22Rv1 (cell line): ENCODE measurements at regions not wholly inside any gene's neighbourhood (a gene's known extent, or its start where the extent isn't known, plus 50 kb on each side); places are given as distances from the start of the nearest gene placed in this dataset.

ENCODE experiments used
- H3K27ac ChIP-seq: fragments of 450-650 bp; 2 replicates; pipeline ENCODE4 v1.5.1; 2017
- ZFX ChIP-seq: fragments of 450-650 bp; IDR thresholded peaks from 2 replicates; pipeline ENCODE4 v1.6.1; 2017; ENCODE audit warnings: antibody characterized with exemption, borderline replicate concordance
- TF ChIP-seq, protein P1 (sequence below): fragments of 450-650 bp; IDR thresholded peaks from 2 replicates; pipeline ENCODE4 v1.5.1; 2017; ENCODE audit warnings: mild to moderate bottlenecking

DNA sequence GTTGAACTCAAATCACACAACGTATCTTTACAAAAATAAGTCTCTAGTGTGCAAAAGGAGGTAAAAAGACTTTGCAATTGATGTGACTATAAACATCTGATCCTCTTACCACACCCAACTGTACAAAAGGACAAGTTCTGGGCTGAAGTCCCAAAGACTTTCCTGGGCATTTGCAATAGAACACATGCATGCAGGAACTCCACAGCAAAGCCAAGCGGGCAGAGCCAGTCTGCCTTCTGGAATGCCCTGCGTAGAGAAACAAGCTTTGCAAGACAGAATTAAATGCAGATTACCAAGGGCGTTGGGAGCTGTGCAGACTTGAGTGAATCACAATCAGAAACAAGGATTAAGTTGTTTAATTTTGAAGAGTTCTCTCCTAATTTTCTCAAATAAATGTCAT lies 208.4 kb upstream of the ZNF521 start:
- TF ChIP-seq ZFX = no peak
- TF ChIP-seq, protein P1, sequence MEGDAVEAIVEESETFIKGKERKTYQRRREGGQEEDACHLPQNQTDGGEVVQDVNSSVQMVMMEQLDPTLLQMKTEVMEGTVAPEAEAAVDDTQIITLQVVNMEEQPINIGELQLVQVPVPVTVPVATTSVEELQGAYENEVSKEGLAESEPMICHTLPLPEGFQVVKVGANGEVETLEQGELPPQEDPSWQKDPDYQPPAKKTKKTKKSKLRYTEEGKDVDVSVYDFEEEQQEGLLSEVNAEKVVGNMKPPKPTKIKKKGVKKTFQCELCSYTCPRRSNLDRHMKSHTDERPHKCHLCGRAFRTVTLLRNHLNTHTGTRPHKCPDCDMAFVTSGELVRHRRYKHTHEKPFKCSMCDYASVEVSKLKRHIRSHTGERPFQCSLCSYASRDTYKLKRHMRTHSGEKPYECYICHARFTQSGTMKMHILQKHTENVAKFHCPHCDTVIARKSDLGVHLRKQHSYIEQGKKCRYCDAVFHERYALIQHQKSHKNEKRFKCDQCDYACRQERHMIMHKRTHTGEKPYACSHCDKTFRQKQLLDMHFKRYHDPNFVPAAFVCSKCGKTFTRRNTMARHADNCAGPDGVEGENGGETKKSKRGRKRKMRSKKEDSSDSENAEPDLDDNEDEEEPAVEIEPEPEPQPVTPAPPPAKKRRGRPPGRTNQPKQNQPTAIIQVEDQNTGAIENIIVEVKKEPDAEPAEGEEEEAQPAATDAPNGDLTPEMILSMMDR = no peak

DNA sequence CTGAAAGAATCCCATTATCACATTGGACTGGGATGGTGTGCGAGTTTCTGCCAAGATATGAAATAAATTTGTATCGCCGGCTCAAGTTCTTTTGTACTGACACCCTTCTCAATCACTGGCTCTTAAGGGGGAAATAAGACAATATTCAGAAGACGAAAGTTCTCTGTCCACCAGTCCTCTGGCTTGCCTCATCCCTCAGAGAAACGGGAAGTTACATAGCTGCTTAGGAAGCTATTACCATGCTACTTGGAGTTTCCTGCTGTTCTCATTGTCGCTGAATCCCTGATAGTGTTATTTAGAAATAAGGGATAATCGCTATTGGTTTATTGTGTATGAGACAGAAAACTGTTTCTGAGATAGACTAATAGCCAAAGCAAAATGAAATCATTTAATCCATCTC lies 205.0 kb upstream of the ZNF521 start:
- no peak for TF ChIP-seq ZFX
- TF ChIP-seq, protein P1 = no peak
- no peak overlapping the region for H3K27ac ChIP-seq

More for the DNA sequence above, 208.4 kb upstream of the ZNF521 start:
- no peak overlapping the region for H3K27ac ChIP-seq

DNA sequence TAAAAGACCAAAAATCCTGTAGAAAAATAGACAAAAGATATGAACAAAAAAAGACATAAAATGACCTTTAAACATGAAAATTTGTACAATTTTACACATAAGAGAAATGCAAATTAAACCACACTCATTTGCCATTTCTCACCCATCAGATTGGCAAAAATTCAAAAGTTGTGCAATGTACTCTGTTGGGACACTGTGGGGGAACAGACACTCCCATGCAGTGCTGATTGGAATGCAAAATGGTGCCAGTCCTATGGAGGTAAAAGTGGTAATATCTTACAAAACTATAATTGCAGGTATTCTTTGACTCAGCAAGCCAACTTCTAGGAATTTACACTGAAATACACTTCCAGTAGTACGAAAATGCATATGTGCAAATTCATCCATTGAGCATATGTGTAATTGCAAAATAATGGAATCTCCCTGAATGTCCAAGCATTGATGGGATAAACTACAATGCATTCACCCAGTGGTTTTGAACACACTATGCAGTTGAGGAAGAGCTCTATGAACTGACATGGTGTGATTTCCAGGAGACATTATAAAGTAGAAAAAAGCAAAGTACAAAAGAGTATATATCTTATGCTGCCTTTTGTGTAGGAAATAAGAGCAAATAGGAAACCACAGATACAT lies 201.8 kb upstream of the ZNF521 start:
- no peak for TF ChIP-seq ZFX
- TF ChIP-seq, protein P1 = no peak
- H3K27ac ChIP-seq = no peak overlapping the region

DNA sequence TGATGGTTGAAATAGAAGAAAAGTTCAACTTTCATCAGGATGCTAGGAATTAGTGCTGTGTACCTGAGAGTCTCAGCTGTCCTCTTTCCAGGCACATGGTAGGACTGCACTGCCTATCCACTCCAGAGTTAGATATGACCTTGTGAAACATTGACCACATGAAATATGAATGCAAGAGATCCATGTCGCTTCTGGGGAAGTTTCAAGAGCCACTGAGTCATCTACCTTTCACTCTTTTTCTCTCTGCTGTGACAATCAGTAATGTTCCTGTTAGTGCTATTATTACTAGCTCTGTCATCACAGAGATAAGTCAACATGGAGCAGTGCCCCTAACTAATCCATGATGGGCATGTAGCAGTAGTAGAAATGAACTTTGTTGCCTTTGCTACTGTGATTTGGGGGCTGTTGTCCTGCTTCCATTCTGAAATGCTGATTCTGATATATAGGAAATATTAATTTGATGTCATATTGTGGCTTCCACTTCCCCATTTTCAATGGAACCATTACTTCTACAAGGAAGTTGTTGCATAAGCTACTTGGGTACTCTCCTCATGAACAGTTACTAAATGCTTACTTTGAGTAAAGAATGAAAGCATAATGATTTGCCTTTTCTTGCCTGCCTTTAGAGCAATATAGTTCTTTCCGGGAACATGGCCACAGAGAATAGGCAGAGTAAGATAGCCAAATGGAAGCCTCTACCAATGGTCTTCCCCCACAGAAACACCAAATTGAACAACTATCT lies 192.8 kb upstream of the ZNF521 start:
- H3K27ac ChIP-seq = no peak overlapping the region
- no peak for TF ChIP-seq ZFX
- TF ChIP-seq, protein P1 = no peak

DNA sequence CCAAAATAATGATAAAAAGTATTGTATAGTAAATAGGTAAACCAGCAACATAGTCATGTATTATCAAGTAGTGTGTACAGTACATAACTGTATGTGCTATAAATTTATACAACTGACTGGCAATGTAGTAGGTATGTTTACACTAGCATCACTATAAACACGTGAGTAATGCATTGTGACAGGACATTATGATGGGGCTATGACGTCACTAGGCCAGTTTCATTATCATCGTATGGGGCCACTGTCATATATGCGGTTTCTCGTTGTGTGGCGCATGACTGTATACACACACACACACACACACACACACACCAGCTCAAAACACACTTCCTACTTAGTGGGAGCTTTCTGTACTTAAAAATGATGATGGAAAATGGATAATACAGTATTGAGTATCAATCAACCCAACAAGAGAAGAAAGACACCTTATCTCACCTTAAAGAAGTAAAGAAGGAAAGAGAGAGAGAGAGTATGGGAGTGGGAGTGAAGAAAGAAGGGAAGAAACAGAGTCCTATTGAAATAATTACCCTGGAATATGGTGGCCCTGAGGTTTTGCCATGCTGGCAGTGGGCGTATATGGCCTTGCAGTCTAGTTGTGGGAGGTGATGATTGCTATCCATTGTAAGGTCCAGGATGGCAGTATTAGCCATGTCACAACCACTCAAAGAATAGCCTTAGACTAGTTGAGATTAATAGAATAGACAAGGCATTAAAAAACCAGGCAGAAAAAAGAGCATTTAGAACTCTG lies 186.4 kb upstream of the ZNF521 start:
- TF ChIP-seq, protein P1 = no peak
- no peak for TF ChIP-seq ZFX
- H3K27ac ChIP-seq = no peak overlapping the region

DNA sequence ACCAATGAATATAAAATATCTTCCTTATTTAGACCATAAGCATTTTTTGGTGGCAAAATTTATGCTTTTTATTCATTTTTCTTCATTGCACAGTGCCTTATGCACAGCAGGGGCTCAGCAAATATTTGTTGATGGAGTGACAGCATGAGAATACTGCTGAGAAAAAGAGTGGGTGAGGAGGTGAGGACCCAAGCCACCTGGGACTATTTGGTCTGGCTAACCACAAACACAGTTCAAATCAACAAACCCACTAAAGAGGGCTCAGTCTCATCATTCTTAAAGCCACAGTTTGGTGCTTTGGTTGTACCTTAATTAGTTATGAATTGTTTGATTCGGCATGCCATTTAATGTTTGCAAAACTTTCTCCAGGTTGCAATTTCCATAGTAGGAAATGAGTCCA lies 183.5 kb upstream of the ZNF521 start:
- no peak overlapping the region for H3K27ac ChIP-seq
- TF ChIP-seq, protein P1 = no peak
- no peak for TF ChIP-seq ZFX
